DND-41 (cell line): ENCODE measurements at regions not wholly inside any gene's neighbourhood (a gene's known extent, or its start where the extent isn't known, plus 50 kb on each side); places are given as distances from the start of the nearest gene placed in this dataset.

Experiments
- ATAC-seq: fragments of 200-7000 bp; cut with Tn5 transposase; 3 replicates; pipeline ENCODE4 v1.9.1; 2021; ENCODE audit warnings: low read depth; ENCODE audit not compliant: insufficient read depth
- DNase-seq: peaks from one replicate; pipeline ENCODE4 v3.0.0-alpha.2; 2020
- H2AFZ ChIP-seq: 2 replicates; pipeline ENCODE4 v1.6.0; 2012; ENCODE audit warnings: low read depth, low read length
- H3K27ac ChIP-seq: 2 replicates; pipeline ENCODE4 v1.5.1; 2012; ENCODE audit warnings: low read length, inconsistent platforms
- H3K27me3 ChIP-seq: fragments of 200-600 bp; sonication (generic); 2 replicates; pipeline ENCODE4 v1.6.0; 2012; ENCODE audit warnings: low read length, mild to moderate bottlenecking, inconsistent platforms; ENCODE audit not compliant: insufficient read depth, poor library complexity
- H3K36me3 ChIP-seq: 2 replicates; pipeline ENCODE4 v1.5.1; 2012; ENCODE audit warnings: low read length, inconsistent platforms; ENCODE audit not compliant: insufficient read depth
- H3K4me1 ChIP-seq: 2 replicates; pipeline ENCODE4 v1.5.1; 2012; ENCODE audit warnings: mild to moderate bottlenecking, low read length; ENCODE audit not compliant: insufficient read depth
- H3K4me2 ChIP-seq: 2 replicates; pipeline ENCODE4 v1.6.0; 2012; ENCODE audit warnings: mild to moderate bottlenecking, moderate library complexity, low read length, inconsistent platforms; ENCODE audit not compliant: insufficient read depth
- H3K4me3 ChIP-seq, 2 experiments: fragments of 200-600 bp in 1 of 2; shearing (Covaris generic) in 1 of 2; 2 replicates each; pipeline ENCODE4 v1.5.1; 2012 to 2016; ENCODE audit warnings: inconsistent platforms in 2 of 2, low read length in 2 of 2, mild to moderate bottlenecking in 2 of 2, low read depth in 1 of 2, moderate library complexity in 1 of 2
- H3K79me2 ChIP-seq: 2 replicates; pipeline ENCODE4 v1.6.0; 2012; ENCODE audit warnings: low read length, inconsistent platforms; ENCODE audit not compliant: insufficient read depth
- H3K9ac ChIP-seq: 2 replicates; pipeline ENCODE4 v1.6.0; 2012; ENCODE audit warnings: low read depth, mild to moderate bottlenecking, inconsistent platforms, low read length, moderate library complexity
- H3K9me3 ChIP-seq: 2 replicates; pipeline ENCODE4 v1.5.1; 2012; ENCODE audit warnings: low read length, moderate library complexity, mild to moderate bottlenecking, inconsistent platforms; ENCODE audit not compliant: insufficient read depth, severe bottlenecking
- H4K20me1 ChIP-seq: 2 replicates; pipeline ENCODE4 v1.6.0; 2012; ENCODE audit warnings: low read length; ENCODE audit not compliant: insufficient read depth
- CTCF ChIP-seq: IDR thresholded peaks from 2 replicates; pipeline ENCODE4 v1.5.1; 2012; ENCODE audit warnings: borderline replicate concordance, low read length, moderate library complexity, mild to moderate bottlenecking; ENCODE audit not compliant: poor library complexity, severe bottlenecking; ENCODE audit errors: extremely low read depth
- EZH2 ChIP-seq: IDR thresholded peaks from 3 replicates; pipeline ENCODE4 v1.6.1; 2012; ENCODE audit warnings: borderline replicate concordance, low read depth, mild to moderate bottlenecking, moderate library complexity, low read length, inconsistent platforms; ENCODE audit not compliant: severe bottlenecking

GRCh38 chr15:62914461-62915079, 128.0 kb upstream of the TPM1 start:
- no peaks in the 10 kb centered on the region for H3K27me3 ChIP-seq
- no peaks in the 10 kb centered on the region for H3K9me3 ChIP-seq
- H3K27ac ChIP-seq, result no peak overlapping the region
- no peak for DNase-seq
- H3K4me1 ChIP-seq, result no peaks in the 10 kb centered on the region
- no peak overlapping the region for H3K9ac ChIP-seq
- H3K79me2 ChIP-seq, result no peaks in the 10 kb centered on the region
- no peak overlapping the region for H2AFZ ChIP-seq
- TF ChIP-seq EZH2, result no peak
- no peak for TF ChIP-seq CTCF
- no peaks in the 10 kb centered on the region for H3K36me3 ChIP-seq
- ATAC-seq, result no peak
- no peak overlapping the region for H3K4me2 ChIP-seq
- H4K20me1 ChIP-seq, result no peaks in the 10 kb centered on the region
- no peak overlapping the region for H3K4me3 ChIP-seq

- Histone ChIP-seq H3K4me1 (no peaks in the 10 kb centered on the region), H3K4me2 (no peak overlapping the region), H3K4me3 (no peak overlapping the region), H4K20me1 (no peaks in the 10 kb centered on the region), H3K9me3 (no peaks in the 10 kb centered on the region), H3K27me3 (peaks cover 6% of the 10 kb centered on the region), H3K9ac (no peak overlapping the region), H2AFZ (no peak overlapping the region), H3K27ac (no peak overlapping the region), H3K79me2 (no peaks in the 10 kb centered on the region), H3K36me3 (no peaks in the 10 kb centered on the region)
- TF ChIP-seq EZH2 (no peak), CTCF (no peak)
- DNase-seq (no peak), ATAC-seq (no peak)
Observed at GRCh38 chr15:62920682-62921502, 121.7 kb upstream of the TPM1 start.

GRCh38 chr15:62922514-62922913, 120.0 kb upstream of the TPM1 start:
- Histone ChIP-seq H3K4me2 (no peak overlapping the region), H3K4me3 (no peak overlapping the region), H3K27ac (no peak overlapping the region), H3K9ac (no peak overlapping the region), H3K27me3 (peaks cover 6% of the 10 kb centered on the region), H4K20me1 (no peaks in the 10 kb centered on the region), H2AFZ (no peak overlapping the region), H3K9me3 (no peaks in the 10 kb centered on the region), H3K36me3 (no peaks in the 10 kb centered on the region), H3K4me1 (no peaks in the 10 kb centered on the region), H3K79me2 (no peaks in the 10 kb centered on the region)
- DNase-seq (no peak), ATAC-seq (no peak)
- TF ChIP-seq CTCF, result no peak
- no peak for TF ChIP-seq EZH2
